Activated naive CD4-positive, alpha-beta T cell treated with anti-CD3 and anti-CD28 coated beads, Interleukin-2, amount 50 U/mL, for 16 hours (primary cell): ENCODE measurements at regions not wholly inside any gene's neighbourhood (a gene's known extent, or its start where the extent isn't known, plus 50 kb on each side); places are given as distances from the start of the nearest gene placed in this dataset.

Experiments used
- DNase-seq: peaks from one replicate; pipeline ENCODE4 v3.0.0-alpha.2; 2020

- DNase-seq, result no peak
Observed at GRCh38 chr9:79969393-79970145, 397.8 kb downstream of the TLE4 start.

- no peak for DNase-seq
Observed at GRCh38 chr9:79968533-79968932, 396.8 kb downstream of the TLE4 start.

- no peak for DNase-seq
Observed at GRCh38 chr9:79962836-79963235, 391.1 kb downstream of the TLE4 start.

GRCh38 chr9:79962150-79962549, 390.4 kb downstream of the TLE4 start:
- DNase-seq, result no peak

GRCh38 chr9:79955300-79955699, 383.5 kb downstream of the TLE4 start:
- no peak for DNase-seq

GRCh38 chr9:79953908-79954307, 382.1 kb downstream of the TLE4 start:
- no peak for DNase-seq

- no peak for DNase-seq
Observed at GRCh38 chr9:79952401-79952800, 380.6 kb downstream of the TLE4 start.

- no peak for DNase-seq
Observed at GRCh38 chr9:79946712-79947111, 374.9 kb downstream of the TLE4 start.

- DNase-seq, result no peak
Observed at GRCh38 chr9:79945495-79945894, 373.7 kb downstream of the TLE4 start.

- no peak for DNase-seq
Observed at GRCh38 chr9:79945016-79945415, 373.3 kb downstream of the TLE4 start.

GRCh38 chr9:79940919-79941318, 369.2 kb downstream of the TLE4 start:
- no peak for DNase-seq

GRCh38 chr9:79939819-79940218, 368.1 kb downstream of the TLE4 start:
- DNase-seq, result no peak

GRCh38 chr9:79936336-79936735, 364.6 kb downstream of the TLE4 start:
- no peak for DNase-seq

- no peak for DNase-seq
Observed at GRCh38 chr9:79929285-79929684, 357.5 kb downstream of the TLE4 start.

- no peak for DNase-seq
Observed at GRCh38 chr9:79928661-79929223, 357.0 kb downstream of the TLE4 start.

- no peak for DNase-seq
Observed at GRCh38 chr9:79925326-79925725, 353.6 kb downstream of the TLE4 start.

- no peak for DNase-seq
Observed at GRCh38 chr9:79924836-79925235, 353.1 kb downstream of the TLE4 start.

- DNase-seq, result no peak
Observed at GRCh38 chr9:79917421-79917820, 345.7 kb downstream of the TLE4 start.

- DNase-seq, result no peak
Observed at GRCh38 chr9:79913867-79914266, 342.1 kb downstream of the TLE4 start.

- no peak for DNase-seq
Observed at GRCh38 chr9:79912318-79913070, 340.7 kb downstream of the TLE4 start.

GRCh38 chr9:79911724-79912123, 340.0 kb downstream of the TLE4 start:
- no peak for DNase-seq

GRCh38 chr9:79902825-79903600, 331.2 kb downstream of the TLE4 start:
- no peak for DNase-seq

GRCh38 chr9:79900754-79901153, 329.0 kb downstream of the TLE4 start:
- DNase-seq, result no peak
